GM23248 (cell line): ENCODE measurements at regions not wholly inside any gene's neighbourhood (a gene's known extent, or its start where the extent isn't known, plus 50 kb on each side); places are given as distances from the start of the nearest gene placed in this dataset.

Experiments
- DNase-seq: peaks from one replicate; pipeline ENCODE4 v3.0.0-alpha.2; 2015
- H2AFZ ChIP-seq: fragments of 200-600 bp; sonication (generic); 2 replicates; pipeline ENCODE4 v1.6.1; 2016; ENCODE audit warnings: antibody characterized with exemption
- H3F3A ChIP-seq: fragments of 200-600 bp; sonication (generic); 2 replicates; pipeline ENCODE4 v1.6.1; 2016; ENCODE audit warnings: mild to moderate bottlenecking, antibody characterized with exemption, mixed run types; ENCODE audit not compliant: insufficient read depth
- H3K27ac ChIP-seq: fragments of 200-600 bp; sonication (generic); 2 replicates; pipeline ENCODE4 v1.5.1; 2016; ENCODE audit warnings: mild to moderate bottlenecking
- H3K27me3 ChIP-seq: fragments of 200-600 bp; sonication (generic); replicated peaks from 2 replicates; pipeline ENCODE4 v1.6.1; 2016; ENCODE audit warnings: mild to moderate bottlenecking; ENCODE audit not compliant: insufficient read depth
- H3K36me3 ChIP-seq: fragments of 200-600 bp; sonication (generic); 2 replicates; pipeline ENCODE4 v1.6.1; 2016; ENCODE audit warnings: low read depth, mild to moderate bottlenecking
- H3K4me1 ChIP-seq: fragments of 200-600 bp; sonication (generic); 2 replicates; pipeline ENCODE4 v1.6.1; 2016; ENCODE audit warnings: mild to moderate bottlenecking; ENCODE audit not compliant: insufficient read depth
- H3K4me2 ChIP-seq: fragments of 200-600 bp; sonication (generic); one replicate; pipeline ENCODE4 v1.6.1; 2016; ENCODE audit warnings: mild to moderate bottlenecking; ENCODE audit not compliant: unreplicated experiment
- H3K4me3 ChIP-seq: fragments of 200-600 bp; sonication (generic); 2 replicates; pipeline ENCODE4 v1.5.1; 2016; ENCODE audit warnings: mild to moderate bottlenecking
- H3K79me2 ChIP-seq: fragments of 200-600 bp; sonication (generic); 2 replicates; pipeline ENCODE4 v1.6.1; 2016; ENCODE audit warnings: mild to moderate bottlenecking; ENCODE audit not compliant: insufficient read depth
- H3K9ac ChIP-seq: fragments of 200-600 bp; sonication (generic); 2 replicates; pipeline ENCODE4 v1.6.1; 2016; ENCODE audit warnings: mild to moderate bottlenecking
- H3K9me2 ChIP-seq: fragments of 200-600 bp; sonication (generic); 2 replicates; pipeline ENCODE4 v1.6.1; 2016; ENCODE audit warnings: mixed run types, mild to moderate bottlenecking, moderate library complexity; ENCODE audit not compliant: insufficient read depth
- H3K9me3 ChIP-seq: fragments of 200-600 bp; sonication (generic); one replicate; pipeline ENCODE4 v1.6.1; 2017; ENCODE audit warnings: low read depth
- H4K20me1 ChIP-seq: fragments of 200-600 bp; sonication (generic); 2 replicates; pipeline ENCODE4 v1.6.0; 2016; ENCODE audit not compliant: insufficient read depth
- EZH2 ChIP-seq: fragments of 200-600 bp; sonication (generic); IDR thresholded peaks from 2 replicates; pipeline ENCODE4 v1.6.1; 2018; ENCODE audit warnings: antibody characterized with exemption, mild to moderate bottlenecking; ENCODE audit not compliant: insufficient read depth, poor library complexity, severe bottlenecking
- EZH2phosphoT487 ChIP-seq: fragments of 200-600 bp; sonication (generic); IDR thresholded peaks from 2 replicates; pipeline ENCODE4 v1.6.1; 2018; ENCODE audit warnings: antibody characterized with exemption, moderate library complexity, mild to moderate bottlenecking, low read depth; ENCODE audit not compliant: insufficient read depth
- WGBS, 2 experiments: methylation state at CpG; one replicate each; pipeline ENCODE4 v1.1.6; 2015 to 2017; ENCODE audit warnings: low lambda C conversion rate in 2 of 2, low coverage in 1 of 2; ENCODE audit errors: missing lambda C conversion rate in 2 of 2; 5-methylcytosine and 5-hydroxymethylcytosine counted together
- in situ Hi-C: fragments of 300-500 bp; cut with MboI; formaldehyde crosslinking; loops from 2 replicates; pipeline ENCODE4 v1.15.0; 2020

DNA sequence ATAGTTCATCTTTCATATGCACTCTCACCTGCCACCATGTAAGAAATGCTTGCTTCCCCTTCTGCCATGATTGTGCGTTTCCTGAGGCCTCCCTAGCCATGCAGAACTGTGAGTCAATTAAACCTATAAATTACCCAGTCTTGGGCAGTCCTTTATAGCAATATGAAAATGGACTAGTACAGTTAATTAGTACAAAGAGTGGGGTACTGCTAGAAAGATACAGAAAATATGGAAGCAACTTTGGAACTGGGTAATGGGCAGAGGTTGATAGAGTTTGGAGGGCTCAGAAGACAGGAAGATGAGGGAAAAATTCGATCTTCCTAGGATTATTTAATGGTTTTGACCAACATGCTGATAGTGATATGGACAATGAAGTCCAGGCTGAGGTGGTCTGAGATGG is 246.9 kb downstream of the CGGBP1 start:
- TF ChIP-seq EZH2: no peak
- no peak for TF ChIP-seq EZH2phosphoT487
- no peak overlapping the region for H3K9ac ChIP-seq
- H3F3A ChIP-seq: no peaks in the 10 kb centered on the region; the same call in 1 of the 2 replicates
- no peaks in the 10 kb centered on the region for H3K9me3 ChIP-seq
- in situ Hi-C loops: no loop called here
- DNase-seq: no peak
- no peak overlapping the region for H3K27ac ChIP-seq
- H3K27me3 ChIP-seq: no peaks in the 10 kb centered on the region
- H3K4me1 ChIP-seq: peaks cover 17% of the 10 kb centered on the region; the same call in 1 of the 2 replicates
- no peak overlapping the region for H3K4me2 ChIP-seq
- H3K4me3 ChIP-seq: no peak overlapping the region
- H3K79me2 ChIP-seq: no peaks in the 10 kb centered on the region
- 10 to 11% methylated on average over 2 of the region's 2 CpGs for WGBS, 2 experiments
- H2AFZ ChIP-seq: no peak overlapping the region
- H3K9me2 ChIP-seq: no peaks in the 10 kb centered on the region; the same call in 1 of the 2 replicates
- H3K36me3 ChIP-seq: no peaks in the 10 kb centered on the region
- no peaks in the 10 kb centered on the region for H4K20me1 ChIP-seq

DNA sequence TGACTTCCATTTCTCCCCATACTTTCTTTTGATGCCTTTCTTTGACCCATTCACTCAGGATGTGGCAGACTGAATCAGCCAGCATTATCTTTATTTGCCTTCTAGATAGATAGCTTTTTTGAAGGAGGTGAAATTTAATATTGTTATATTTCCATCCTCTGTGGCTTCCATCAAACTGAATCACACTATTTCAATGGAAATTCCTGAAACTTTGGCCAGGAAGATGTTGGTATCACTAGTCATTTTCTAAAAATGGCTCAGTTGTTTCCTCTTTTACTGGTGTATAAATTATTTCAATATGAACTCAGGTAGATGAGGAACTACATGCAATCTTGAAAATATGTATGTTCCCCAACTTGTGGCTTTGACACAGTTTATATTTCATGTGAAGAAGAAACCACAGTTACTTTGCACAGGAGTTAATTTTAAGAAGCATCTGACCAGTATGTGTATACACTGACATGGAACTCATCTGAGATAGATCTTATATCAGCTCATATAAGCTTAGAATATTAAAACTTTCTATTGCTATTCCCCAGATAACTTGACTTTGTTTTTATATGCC is 248.3 kb downstream of the CGGBP1 start:
- peak; percentile 54 for DNase-seq
- in situ Hi-C loops: no loop called here

DNA sequence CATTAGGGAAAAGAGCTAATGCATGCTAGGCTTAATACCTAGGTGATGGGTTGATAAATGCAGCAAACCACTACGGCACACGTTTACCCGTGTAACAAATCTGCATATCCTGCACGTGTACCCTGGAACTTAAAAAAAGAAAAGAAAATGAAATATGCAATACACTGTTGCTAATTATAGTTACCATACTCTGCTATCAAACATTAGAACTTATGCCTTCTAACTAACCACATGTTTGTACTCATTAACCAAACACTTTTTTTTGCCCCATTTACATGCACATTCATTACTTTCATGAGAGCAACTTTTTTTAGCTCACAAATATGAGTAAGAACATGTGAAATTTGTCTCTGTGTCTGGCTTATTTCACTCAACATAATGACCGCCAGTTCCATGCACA is 253.1 kb downstream of the CGGBP1 start:
- Histone ChIP-seq H3K36me3 (no peaks in the 10 kb centered on the region), H3K4me3 (no peak overlapping the region), H3K79me2 (no peaks in the 10 kb centered on the region), H3K27ac (no peak overlapping the region), H2AFZ (no peak overlapping the region), H3K9ac (no peak overlapping the region), H3K9me3 (no peaks in the 10 kb centered on the region), H3K27me3 (0 out of 2 replicates have a peak, but pooled peaks cover 4% of the 10 kb centered on the region), H3F3A (no peaks in the 10 kb centered on the region; the same call in 1 of the 2 replicates), H3K4me2 (no peak overlapping the region), H4K20me1 (no peaks in the 10 kb centered on the region), H3K9me2 (no peaks in the 10 kb centered on the region), H3K4me1 (peaks cover 10% of the 10 kb centered on the region; the same call in 1 of the 2 replicates)
- DNase-seq: no peak
- in situ Hi-C loops: no loop called here
- WGBS, 2 experiments: 10 to 19% methylated on average over 5 of the region's 5 CpGs
- TF ChIP-seq EZH2 (no peak), EZH2phosphoT487 (no peak)

More for the DNA sequence above, 248.3 kb downstream of the CGGBP1 start:
- Histone ChIP-seq H3K4me2 (no peak overlapping the region), H3K4me1 (peaks cover 17% of the 10 kb centered on the region; the same call in 1 of the 2 replicates), H3K27ac (peak overlapping the region; percentile 18), H3K4me3 (no peak overlapping the region), H3F3A (no peaks in the 10 kb centered on the region; the same call in 1 of the 2 replicates), H3K36me3 (no peaks in the 10 kb centered on the region), H3K27me3 (0 out of 2 replicates have a peak, but pooled peaks cover 4% of the 10 kb centered on the region), H3K9me3 (no peaks in the 10 kb centered on the region), H4K20me1 (no peaks in the 10 kb centered on the region), H2AFZ (0 out of 2 replicates have a peak overlapping the region, but pooled peaks have one; percentile 19), H3K9ac (no peak overlapping the region), H3K79me2 (no peaks in the 10 kb centered on the region), H3K9me2 (no peaks in the 10 kb centered on the region; the same call in 1 of the 2 replicates)
- TF ChIP-seq EZH2phosphoT487 (no peak), EZH2 (no peak)

GRCh38 chr3:87801409-87801808 is 257.4 kb downstream of the CGGBP1 start:
- WGBS, 2 experiments: 29 to 32% methylated on average over 5 of the region's 5 CpGs
- in situ Hi-C loops: no loop called here

More at GRCh38 chr3:87801409-87801808, 257.4 kb downstream of the CGGBP1 start:
- DNase-seq: no peak
- Histone ChIP-seq H3K79me2 (no peaks in the 10 kb centered on the region), H3K27ac (no peak overlapping the region), H2AFZ (no peak overlapping the region), H3K4me3 (no peak overlapping the region), H3K4me2 (no peak overlapping the region), H3K9ac (no peak overlapping the region), H3K36me3 (no peaks in the 10 kb centered on the region), H3K27me3 (0 out of 2 replicates have a peak, but pooled peaks cover 8% of the 10 kb centered on the region), H4K20me1 (no peaks in the 10 kb centered on the region), H3K9me3 (no peaks in the 10 kb centered on the region), H3K4me1 (0 out of 2 replicates have a peak, but pooled peaks cover 7% of the 10 kb centered on the region), H3K9me2 (no peaks in the 10 kb centered on the region), H3F3A (no peaks in the 10 kb centered on the region)
- TF ChIP-seq EZH2 (no peak), EZH2phosphoT487 (no peak)
